ENCODE measurements at regions not wholly inside any gene's neighbourhood (a gene's known extent, or its start where the extent isn't known, plus 50 kb on each side); places are given as distances from the start of the nearest gene placed in this dataset.

GRCh38 chr6:138004430-138005287 is 102.6 kb downstream of the PERP start:
- TF ChIP-seq CTCF (conservative IDR thresholded peaks at IDR 0.05 in 1 of 2, IDR thresholded peaks at IDR 0.05 in 1 of 2; ENCODE audit: extremely low read depth in 1 of 2, insufficient read depth in 1 of 2, low read depth in 1 of 2, low read length in 2 of 2) (peak; percentile 59 to 60), EZH2 (IDR thresholded peaks at IDR 0.05; ENCODE audit: borderline replicate concordance, low read length) (no peak)
